ENCODE measurements at regions not wholly inside any gene's neighbourhood (a gene's known extent, or its start where the extent isn't known, plus 50 kb on each side); places are given as distances from the start of the nearest gene placed in this dataset.
"Not testable (repeated sequence)": the region's sequence is repeated elsewhere in the genome, so short reads cannot be mapped to it uniquely, and the experiment has no call there.

DNA sequence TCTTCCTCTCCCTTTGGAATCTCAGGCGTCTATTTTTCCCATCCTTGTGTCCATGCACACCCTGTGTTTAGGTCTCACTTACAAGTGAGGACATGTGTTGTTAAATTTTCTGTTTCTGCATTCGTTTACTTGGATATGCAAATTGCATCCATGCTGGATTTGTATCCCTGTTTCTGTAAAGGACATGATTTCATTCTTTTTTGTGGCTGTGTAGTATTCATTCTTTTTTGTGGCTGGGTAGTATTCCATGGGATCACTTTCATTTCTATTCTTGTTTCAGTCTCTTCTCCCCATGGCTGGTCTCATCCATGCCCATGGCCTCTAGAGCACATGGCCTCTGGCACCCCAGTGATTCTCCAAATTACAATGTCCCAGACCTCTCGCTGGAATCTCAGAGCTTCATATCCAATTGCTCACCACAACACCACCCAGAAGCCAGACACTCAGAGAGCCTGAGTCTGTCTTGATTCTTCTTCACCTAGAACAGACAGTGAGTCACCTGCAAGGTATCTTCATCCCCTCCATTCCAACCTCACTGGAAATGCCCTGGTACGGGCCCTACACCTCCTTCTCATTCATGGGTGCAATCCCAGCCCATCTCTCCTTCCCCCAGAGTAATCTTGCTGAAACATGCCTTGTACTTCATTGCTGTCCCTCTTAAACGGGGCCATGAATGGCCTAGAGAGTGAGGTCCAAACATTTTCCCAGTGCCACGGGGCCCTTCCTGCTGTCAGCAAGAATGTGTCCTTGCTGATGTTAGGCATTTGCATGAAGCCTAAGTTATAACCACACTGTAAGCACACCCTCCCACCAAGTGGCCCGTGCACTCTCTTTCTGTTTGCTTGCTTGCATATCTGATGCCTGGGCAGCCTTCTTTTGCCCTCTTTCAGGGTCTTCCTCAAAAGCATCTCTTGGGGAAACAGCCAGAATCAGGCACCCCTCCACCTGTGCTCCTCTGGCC is 476.2 kb upstream of the TSHZ3 start:
- no peak for DNase-seq

- DNase-seq = no peak
Observed at GRCh38 chr19:31826325-31826724, 477.1 kb upstream of the TSHZ3 start.

GRCh38 chr19:31831421-31832175 is 482.4 kb upstream of the TSHZ3 start:
- DNase-seq = no peak

- no peak for DNase-seq
Observed at GRCh38 chr19:31832176-31832548, 482.9 kb upstream of the TSHZ3 start.

DNA sequence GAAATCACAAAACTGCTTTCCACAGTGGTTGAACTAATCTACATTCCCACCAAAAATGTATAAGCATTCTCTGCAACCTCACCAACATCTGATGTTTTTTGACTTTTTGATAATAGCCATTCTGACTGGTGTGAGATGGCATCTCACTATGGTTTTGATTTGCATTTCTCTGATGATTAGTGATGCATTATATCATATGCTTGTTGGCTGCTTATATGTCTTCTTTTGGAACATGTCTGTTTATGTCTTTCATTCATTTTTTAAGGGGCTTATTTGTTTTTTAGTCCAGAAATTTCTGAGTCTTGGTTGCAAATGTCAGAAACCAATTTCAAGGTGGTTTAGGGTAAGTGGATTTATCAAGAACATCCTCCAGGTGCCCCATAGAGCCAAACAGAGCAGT is 484.8 kb upstream of the TSHZ3 start:
- no peak for DNase-seq

GRCh38 chr19:31838163-31838815 is 489.1 kb upstream of the TSHZ3 start:
- no peak for DNase-seq

DNA sequence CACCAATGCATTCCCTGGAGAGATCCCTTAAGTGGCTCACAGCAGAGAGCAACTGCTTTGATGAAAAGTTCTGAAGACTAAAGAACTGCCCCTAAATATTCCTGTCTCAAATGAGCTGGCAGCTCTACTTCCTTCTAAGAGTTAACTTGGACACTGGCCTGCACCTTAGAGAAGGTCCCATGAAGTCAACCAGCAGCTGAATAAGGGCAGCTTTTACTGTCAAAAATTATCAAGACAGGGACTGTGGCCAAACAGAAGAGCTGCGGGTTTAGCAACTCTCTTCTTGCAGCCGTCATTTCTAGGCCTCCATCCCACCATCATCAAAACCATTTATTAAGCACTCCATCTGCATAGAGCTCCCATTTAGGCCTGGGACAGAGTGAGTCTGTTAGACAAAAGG is 491.1 kb upstream of the TSHZ3 start:
- no peak for DNase-seq

GRCh38 chr19:31841755-31842154 is 492.5 kb upstream of the TSHZ3 start:
- DNase-seq = no peak

- no peak for DNase-seq
Observed at GRCh38 chr19:31863122-31863521, 482.3 kb upstream of the ZNF507 start.

DNA sequence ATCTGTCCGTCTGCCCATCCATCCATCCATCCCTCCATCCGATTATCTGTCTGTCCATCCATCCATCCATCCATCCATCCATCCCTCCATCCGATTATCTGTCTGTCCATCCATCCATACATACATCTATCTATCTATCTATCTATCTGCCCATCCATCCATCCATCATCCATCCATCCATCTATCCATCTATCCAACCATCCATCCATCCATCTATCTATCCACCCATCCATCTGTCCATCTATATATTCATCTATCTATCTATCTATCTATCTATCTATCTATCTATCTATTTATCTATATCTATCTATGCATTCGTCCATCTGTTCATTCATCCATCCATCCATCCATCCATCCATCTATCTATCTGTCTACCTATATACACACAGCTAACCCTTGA is 471.1 kb upstream of the ZNF507 start:
- DNase-seq = no peak

DNA sequence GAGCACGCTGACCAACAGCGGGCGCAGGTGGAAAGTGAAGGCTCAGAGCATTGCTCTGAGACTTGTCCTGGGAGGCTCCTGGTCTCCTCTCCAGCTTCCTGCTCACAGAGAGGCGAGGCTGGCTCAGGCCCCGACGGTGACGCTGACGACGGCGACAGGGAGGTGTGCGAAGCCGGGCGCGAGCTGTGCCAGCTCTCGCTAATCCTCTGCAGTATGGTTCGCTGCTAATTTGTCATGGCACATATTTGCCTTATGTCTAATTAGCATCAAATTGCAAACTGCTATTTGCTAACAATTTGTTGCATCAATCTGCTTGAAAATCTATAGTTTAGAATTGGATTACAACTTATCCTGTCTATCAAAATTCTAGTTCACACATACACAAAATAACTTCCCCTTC is 469.8 kb upstream of the ZNF507 start:
- DNase-seq = no peak

DNA sequence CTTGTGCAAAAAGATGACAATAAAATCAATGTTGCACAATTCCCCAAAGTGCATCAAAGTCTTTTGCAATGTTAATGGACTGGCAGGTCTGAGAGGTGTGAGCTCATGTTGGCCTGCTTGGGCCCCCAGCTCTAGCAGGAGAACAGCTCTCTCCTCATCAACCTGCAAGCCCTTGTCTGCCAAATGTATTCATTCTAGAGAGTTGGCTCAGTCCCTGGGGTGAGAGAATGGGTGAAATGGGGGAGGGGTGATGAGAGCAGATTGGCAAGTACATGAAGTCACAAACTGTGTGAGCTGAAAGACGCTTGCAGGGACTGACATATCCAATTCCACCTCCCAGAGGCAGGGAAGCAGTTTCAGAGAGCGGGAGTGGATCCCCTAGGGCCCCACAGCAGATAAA is 465.1 kb upstream of the ZNF507 start:
- DNase-seq = no peak

DNA sequence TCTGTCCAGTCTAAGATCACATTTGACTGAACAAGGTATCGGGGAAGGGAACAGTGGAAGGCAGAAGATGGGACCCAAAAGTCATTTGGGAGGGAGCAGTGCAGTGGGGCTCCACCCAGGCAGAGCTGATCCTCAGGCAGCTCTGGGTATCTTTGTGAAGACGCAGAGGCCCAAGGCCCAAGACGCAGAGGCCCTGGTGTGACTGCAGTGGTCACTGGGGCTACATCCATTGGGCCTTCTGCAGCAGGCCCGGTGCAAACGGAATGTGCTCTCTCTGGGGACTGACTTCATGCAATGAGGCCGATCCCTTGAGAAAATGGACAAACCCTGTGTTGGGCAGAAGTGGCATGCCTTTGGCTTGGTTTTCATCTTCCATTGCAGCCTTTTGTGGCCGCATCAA is 463.4 kb upstream of the ZNF507 start:
- DNase-seq = no peak

- DNase-seq = no peak
Observed at GRCh38 chr19:31882709-31883108, 462.7 kb upstream of the ZNF507 start.

- DNase-seq = no peak
Observed at GRCh38 chr19:31883296-31883990, 462.0 kb upstream of the ZNF507 start.

GRCh38 chr19:31885280-31885853 is 460.0 kb upstream of the ZNF507 start:
- no peak for DNase-seq

DNA sequence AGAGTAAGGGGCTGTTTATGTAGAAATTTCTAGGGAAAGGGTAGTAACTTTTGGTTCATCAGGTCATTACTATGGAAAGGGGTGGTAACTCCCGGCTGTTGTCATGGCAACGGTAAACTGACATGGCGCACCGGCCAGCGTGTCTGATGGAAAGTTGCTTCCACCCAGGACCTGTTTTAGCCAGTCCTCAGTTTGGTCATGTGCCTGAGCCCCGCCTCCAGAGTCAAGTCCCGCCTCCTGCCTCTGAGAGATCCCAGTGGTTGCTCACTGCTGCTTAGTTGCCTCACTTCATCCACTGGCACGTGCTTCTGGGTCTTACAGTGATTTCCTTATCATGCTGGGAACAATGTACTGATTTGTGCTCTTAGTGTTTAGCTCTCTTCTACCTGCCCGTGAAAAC is 455.2 kb upstream of the ZNF507 start:
- no peak for DNase-seq

DNA sequence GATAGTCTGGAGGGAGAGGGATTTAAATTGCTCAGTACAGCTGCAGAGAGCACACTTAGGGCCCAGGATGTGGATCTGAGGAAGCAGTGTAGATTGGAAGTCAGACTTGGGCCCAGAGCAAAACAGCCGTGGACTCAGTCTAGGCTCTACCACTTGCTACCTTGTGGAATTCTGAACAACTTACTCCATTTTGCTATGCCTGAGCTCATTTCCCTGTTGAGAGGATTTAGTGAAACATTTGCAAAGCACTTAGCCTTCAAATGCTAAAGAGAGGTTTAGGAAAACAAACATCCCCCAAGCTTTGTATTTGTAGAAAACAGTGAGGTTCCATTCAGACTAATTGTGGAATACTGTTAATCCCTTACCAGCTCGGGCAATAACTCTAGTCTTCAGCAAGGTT is 453.4 kb upstream of the ZNF507 start:
- no peak for DNase-seq

GRCh38 chr19:31893491-31893890 is 451.9 kb upstream of the ZNF507 start:
- not testable (repeated sequence) for DNase-seq

DNA sequence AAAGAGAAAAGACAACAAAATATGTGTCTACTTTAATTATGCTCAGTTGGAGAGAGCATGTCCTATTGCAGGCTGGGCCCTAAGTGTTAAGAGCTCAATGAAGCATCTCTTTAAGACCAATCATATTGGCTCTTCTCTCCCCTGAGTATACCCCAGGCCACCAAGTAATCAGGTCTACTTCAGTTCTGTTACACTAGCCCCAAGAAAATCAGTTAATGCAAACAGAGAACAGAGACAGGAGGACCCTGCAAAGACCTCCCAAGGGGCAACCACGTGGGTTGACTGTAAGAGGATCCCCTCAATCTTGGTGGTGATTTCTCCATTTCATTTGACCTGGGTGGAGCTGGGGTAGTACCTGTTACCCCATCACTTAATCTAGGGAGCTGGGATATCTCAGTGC is 451.0 kb upstream of the ZNF507 start:
- DNase-seq = no peak

DNA sequence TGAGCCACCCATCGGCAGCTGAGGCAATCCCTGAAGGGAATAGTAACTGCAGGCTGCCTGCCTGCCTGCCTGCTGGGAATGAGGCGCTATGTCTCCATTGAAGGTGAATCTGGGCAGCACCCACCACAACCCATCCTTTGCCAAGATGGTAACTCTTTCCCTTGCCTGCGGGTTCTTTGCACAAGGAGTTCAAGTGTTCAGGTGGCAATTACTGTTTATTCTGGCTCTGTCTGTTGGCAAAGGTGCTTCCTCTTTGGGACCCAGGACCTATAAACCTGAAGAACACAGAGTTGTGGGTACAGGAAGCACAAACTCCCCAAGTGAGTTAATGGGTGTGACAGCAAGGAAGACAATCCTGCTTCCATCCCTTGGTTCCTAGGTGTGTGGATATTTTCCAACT is 448.1 kb upstream of the ZNF507 start:
- no peak for DNase-seq

- DNase-seq = no peak
Observed at GRCh38 chr19:31900991-31901390, 444.4 kb upstream of the ZNF507 start.

DNA sequence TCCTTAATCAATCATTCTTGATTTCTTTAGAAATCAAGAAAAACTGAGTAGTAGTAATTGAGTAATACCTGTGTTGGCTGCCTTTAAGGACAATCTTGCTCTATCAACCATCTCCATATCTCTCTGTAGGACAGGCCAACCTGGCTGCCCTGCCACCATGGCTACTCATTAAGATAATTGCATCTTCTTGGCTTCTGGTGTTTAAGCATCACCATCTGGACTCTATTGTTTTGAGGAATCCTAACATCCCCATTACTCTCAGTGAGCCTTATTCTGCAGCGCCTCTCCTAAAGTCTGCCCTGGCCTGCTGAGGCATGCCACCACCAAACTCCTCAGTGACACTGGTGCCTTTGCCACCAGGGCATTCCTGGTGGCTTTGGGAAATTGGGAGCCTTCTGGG is 442.6 kb upstream of the ZNF507 start:
- no peak for DNase-seq

Measured in stimulated activated CD4-positive, alpha-beta T cell treated with anti-CD3 and anti-CD28 coated beads, Interleukin-12 subunit alpha, Interleukin-12 subunit beta, amount 100 ng/mL, for 4 hours (primary cell).